Right lobe of liver (tissue), 4 donors: ENCODE measurements at regions not wholly inside any gene's neighbourhood (a gene's known extent, or its start where the extent isn't known, plus 50 kb on each side); places are given as distances from the start of the nearest gene placed in this dataset.

Source experiments
- CTCF ChIP-seq, 4 donors: fragments of 200-600 bp in 3 of 4; fragments of 450-650 bp in 1 of 4; IDR thresholded peaks; one replicate each; pipeline versions ENCODE4 v1.5.1 to v1.8.0; 2016 to 2022; ENCODE audit warnings: antibody characterized with exemption in 4 of 4, mild to moderate bottlenecking in 2 of 4
- POLR2A ChIP-seq: fragments of 450-650 bp; IDR thresholded peaks from one replicate; pipeline ENCODE4 v1.6.1; 2017; ENCODE audit warnings: antibody characterized with exemption, mild to moderate bottlenecking
- donor health status: DM: no; HTN: no; CAD: no.
- donor health status: DM: no; HTN: no; CAD: no.
- donor health status: DM: no; HTN: yes; CAD: no.

GRCh38 chr1:101479945-101480344 is 243.1 kb downstream of the S1PR1 start:
- TF ChIP-seq CTCF (IDR thresholded peaks at IDR 0.05): no peak
- no peak for TF ChIP-seq POLR2A
